SK-N-DZ (cell line): ENCODE measurements at regions not wholly inside any gene's neighbourhood (a gene's known extent, or its start where the extent isn't known, plus 50 kb on each side); places are given as distances from the start of the nearest gene placed in this dataset.

ENCODE experiments used
- DNase-seq: peaks from one replicate; pipeline ENCODE4 v3.0.0-alpha.2; 2015; ENCODE audit warnings: low spot score

DNA sequence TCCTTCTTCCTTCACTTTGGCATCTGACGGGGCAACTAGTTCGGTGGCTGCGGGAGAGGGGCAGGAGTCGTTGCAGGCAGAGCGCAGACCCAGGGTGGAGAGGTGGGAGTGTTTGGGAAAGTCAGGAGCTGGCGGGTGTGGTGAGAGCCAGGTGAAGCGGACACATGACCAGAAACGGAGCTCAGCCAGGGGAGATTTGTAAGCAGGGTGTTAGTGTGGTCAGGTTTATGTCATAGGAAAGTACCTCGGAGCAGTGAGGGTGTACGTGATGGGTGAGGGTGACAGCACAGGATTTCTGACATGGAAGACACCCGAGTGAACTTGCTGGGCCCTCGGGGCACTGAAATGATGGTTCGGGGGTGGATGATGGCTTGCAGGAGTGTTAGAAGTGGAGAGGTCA lies 247.4 kb upstream of the TPM1 start:
- no peak for DNase-seq

DNA sequence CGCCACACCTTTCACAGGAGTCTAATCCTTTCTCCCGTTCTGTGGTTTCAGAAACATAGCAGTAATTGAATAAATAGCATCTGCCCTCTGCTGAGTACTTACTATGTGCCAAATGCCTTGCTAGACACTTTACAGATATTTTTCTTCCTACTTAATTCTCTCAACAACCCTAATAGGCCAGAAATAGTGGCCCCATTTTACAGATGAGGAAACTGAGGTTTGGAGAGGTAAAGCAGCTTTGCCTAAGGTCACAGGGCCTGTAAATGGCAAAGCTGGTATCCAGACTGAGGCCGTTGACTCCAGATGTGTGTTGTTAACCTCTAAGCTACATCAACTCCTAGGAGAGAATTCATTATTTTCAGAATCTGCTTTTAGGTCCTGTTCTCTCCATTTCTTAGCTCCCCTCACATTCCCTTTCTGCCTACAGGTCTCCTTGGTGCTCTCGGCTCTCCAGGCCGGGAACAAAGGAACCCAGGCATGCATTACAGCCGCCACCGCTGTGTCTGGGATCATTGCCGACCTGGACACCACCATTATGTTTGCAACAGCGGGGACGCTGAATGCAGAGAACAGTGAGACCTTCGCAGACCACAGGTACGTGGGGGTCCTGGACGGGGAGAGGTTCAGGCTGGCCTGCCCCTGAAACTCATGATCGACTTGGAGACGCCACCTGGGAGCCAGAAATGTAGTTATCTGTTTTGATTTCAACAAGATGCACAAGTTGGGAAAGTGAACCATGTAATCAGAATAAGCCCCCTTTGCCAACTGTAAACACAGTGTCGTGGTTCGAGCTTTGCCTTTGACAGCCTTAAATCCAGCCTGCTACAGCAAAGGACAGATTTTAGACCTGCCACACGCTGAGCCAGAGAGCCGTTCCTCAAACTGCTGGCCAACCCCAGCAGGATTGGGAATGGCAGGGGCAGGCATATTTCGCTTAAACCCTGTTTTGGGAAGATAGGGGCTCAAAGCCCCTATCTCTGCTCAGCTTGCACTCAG lies 246.5 kb upstream of the TPM1 start:
- DNase-seq, result no peak

GRCh38 chr15:62797171-62797570 lies 245.4 kb upstream of the TPM1 start:
- DNase-seq, result no peak

- no peak for DNase-seq
Observed at GRCh38 chr15:62798536-62798935, 244.0 kb upstream of the TPM1 start.

DNA sequence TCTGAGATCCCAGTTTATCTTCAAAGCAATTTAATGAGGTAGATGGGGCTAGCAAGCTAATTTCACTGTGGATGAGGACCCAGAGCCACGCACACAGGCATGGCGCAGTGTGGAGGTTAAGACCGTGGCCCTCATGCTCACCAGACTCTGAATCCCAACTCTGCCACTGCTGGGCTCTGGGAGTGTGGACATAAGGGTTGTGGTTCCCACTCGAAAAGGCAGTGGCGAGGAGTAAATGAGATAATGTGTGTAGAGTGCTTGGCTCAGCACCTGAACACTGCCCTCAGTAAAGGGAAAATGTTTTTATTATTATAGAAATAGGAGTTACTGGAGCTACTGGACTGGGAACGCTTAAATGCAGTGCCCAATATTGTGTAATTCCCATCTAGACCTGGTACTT lies 243.5 kb upstream of the TPM1 start:
- DNase-seq, result no peak

- no peak for DNase-seq
Observed at GRCh38 chr15:62799919-62800318, 242.6 kb upstream of the TPM1 start.

DNA sequence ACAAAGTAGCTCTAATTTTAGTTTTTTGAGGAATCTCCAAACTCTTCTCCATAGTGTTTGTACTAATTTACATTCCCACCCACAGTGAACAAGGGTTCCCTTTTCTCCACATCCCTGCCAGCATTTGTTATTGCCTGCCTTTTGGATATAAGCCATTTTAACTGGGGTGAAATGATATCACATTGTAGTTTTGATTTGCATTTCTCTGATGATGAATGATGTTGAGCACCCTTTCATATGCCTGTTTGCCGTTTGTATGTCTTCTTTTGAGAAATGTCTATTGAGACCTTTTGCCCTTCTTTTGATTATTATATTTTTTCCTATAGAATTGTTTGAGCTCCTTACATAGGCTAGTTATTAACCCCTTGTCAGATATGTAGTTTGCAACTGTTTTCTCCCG lies 239.9 kb upstream of the TPM1 start:
- DNase-seq, result no peak

GRCh38 chr15:62803856-62804400 lies 238.6 kb upstream of the TPM1 start:
- DNase-seq, result no peak

DNA sequence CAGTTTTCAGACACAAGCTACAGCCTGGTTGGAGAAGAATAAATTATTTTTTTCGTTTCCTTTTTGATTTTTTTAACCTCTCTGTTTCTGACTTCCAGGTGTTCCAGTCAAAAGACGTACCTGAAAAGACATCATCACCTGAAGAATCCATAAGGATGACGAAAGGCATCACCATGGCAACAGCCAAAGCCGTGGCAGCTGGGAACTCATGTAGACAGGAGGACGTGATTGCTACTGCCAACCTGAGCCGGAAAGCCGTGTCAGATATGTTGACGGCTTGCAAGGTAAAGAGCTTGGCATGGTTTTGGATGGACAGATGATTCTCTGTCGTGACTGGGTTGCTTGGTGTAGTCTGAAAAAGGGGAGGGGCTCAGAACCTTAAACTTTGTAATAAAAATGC lies 237.0 kb upstream of the TPM1 start:
- DNase-seq, result no peak

GRCh38 chr15:62807539-62808130 lies 234.9 kb upstream of the TPM1 start:
- peak; percentile 43 for DNase-seq

GRCh38 chr15:62809115-62809967 lies 233.2 kb upstream of the TPM1 start:
- DNase-seq, result peak; percentile 38

DNA sequence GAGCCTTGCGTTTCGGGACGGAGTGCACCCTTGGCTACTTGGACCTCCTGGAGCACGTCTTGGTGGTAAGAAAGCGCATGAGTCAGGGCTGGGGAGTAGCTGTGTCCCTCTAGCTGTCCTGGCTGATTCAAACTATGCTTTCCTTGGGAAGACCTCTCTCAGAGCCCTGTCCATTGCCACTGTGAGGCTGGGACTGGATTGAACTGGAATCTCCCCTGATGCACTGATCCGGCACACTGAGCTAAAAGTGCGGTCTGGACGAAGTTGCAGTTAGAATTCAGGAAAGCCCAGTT lies 232.6 kb upstream of the TPM1 start:
- DNase-seq, result no peak

- no peak for DNase-seq
Observed at GRCh38 chr15:62812515-62812835, 230.1 kb upstream of the TPM1 start.

DNA sequence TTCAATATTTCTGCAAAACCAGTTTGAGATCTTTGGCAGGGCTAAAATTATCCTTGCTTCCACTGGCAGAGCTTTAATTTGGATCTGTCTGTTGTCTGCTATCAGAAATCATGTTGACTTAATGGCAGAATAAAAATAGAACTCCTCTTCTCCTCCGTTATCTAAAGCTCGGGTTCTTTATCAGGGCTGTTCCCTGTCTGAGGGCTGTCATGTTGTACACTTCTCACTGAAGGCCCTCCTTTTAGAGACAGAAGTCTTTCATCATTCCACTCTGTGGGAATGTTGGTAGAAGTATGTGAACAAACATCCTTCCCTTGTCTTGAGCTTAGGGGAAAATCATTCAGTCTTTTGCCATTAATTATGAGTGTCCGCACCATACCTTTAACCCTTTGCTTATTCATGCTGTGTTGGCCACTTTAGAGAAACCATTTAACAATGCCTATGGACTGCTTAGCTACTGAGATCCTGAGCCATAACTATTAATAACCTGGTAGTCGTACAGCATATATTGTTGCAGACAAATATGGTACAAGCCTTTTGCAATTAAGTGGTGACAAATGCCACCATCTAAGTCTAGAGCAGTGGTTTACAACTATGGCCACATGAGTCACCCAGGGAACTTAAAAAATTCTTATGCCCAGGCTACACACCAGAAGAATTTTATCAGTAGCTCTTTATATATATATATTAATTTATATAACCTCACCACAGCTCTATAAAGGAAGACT lies 226.0 kb upstream of the TPM1 start:
- DNase-seq, result peak; percentile 29

- DNase-seq, result no peak
Observed at GRCh38 chr15:62818691-62819090, 223.9 kb upstream of the TPM1 start.

- no peak for DNase-seq
Observed at GRCh38 chr15:62821384-62822131, 221.0 kb upstream of the TPM1 start.

DNA sequence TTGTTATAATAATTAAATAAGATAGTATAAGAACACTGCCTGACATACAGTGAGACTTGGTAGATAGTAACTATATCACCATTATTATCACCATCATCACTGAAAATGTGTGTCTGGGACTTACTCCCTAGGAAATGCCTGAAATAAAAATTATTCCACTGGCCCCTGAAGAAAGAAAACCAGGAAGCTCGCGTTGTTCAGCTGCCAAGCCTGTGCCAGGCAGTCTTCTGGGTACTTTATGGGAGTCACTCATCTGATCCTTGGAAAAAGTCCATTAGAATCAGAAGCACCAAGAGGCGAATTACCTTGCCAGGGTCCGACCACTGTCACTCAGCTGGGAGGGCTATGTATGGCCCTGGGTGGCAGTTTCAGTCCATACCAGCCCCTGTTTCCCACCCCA lies 220.3 kb upstream of the TPM1 start:
- no peak for DNase-seq

GRCh38 chr15:62823561-62823960 lies 219.0 kb upstream of the TPM1 start:
- DNase-seq, result no peak

DNA sequence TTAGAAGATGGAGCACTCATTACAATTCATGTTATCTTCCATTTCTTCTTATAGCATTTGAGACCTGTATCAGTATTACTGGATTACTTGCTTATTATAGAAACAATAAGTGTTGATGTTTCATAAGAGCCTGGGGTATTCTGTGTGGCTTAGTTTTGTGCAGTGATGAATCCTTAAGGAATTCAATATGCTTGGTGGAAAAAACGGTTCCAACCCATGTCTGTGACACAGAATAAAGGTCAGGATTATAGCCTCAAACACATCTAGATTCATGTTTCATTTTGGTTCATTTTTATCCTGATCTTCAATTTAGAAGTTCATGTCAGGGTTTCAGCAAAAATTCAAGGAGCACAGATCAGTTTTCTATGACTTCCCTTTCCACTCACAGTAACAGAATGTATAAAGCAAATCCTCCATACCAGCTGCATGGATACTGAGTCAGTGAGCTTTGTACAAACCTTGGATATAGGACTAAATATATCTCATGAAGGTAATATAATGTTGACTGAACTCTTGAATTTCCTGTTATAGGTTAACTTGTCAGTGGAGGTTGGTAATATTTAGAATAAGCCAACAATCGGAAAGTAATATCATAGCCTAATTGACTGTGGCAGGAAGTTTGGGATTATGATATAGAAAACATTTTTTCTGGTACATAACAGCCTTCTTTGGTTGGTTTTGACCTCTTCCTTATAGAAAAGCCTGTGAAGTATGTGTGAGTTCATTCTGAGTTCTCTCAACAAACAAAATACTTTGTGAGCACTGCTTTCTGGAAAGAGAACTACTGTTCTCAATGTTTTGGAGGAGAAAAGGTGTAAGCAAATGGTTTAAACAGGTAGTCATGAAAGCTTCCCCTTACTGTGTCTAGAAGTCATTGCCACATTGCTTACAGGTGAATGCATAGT lies 218.2 kb upstream of the TPM1 start:
- no peak for DNase-seq

- no peak for DNase-seq
Observed at GRCh38 chr15:62825191-62825590, 217.4 kb upstream of the TPM1 start.
